ENCODE measurements at regions not wholly inside any gene's neighbourhood (a gene's known extent, or its start where the extent isn't known, plus 50 kb on each side); places are given as distances from the start of the nearest gene placed in this dataset.
A peak's percentile ranks its signal among the peaks of the same experiment; 100 is the strongest.

GRCh38 chr5:60487476-60487875, 212.5 kb downstream of the DEPDC1B start (continued):
- TF ChIP-seq, protein P1, sequence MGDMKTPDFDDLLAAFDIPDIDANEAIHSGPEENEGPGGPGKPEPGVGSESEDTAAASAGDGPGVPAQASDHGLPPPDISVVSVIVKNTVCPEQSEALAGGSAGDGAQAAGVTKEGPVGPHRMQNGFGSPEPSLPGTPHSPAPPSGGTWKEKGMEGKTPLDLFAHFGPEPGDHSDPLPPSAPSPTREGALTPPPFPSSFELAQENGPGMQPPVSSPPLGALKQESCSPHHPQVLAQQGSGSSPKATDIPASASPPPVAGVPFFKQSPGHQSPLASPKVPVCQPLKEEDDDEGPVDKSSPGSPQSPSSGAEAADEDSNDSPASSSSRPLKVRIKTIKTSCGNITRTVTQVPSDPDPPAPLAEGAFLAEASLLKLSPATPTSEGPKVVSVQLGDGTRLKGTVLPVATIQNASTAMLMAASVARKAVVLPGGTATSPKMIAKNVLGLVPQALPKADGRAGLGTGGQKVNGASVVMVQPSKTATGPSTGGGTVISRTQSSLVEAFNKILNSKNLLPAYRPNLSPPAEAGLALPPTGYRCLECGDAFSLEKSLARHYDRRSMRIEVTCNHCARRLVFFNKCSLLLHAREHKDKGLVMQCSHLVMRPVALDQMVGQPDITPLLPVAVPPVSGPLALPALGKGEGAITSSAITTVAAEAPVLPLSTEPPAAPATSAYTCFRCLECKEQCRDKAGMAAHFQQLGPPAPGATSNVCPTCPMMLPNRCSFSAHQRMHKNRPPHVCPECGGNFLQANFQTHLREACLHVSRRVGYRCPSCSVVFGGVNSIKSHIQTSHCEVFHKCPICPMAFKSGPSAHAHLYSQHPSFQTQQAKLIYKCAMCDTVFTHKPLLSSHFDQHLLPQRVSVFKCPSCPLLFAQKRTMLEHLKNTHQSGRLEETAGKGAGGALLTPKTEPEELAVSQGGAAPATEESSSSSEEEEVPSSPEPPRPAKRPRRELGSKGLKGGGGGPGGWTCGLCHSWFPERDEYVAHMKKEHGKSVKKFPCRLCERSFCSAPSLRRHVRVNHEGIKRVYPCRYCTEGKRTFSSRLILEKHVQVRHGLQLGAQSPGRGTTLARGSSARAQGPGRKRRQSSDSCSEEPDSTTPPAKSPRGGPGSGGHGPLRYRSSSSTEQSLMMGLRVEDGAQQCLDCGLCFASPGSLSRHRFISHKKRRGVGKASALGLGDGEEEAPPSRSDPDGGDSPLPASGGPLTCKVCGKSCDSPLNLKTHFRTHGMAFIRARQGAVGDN (CRISPR knock-in tag; IDR thresholded peaks at IDR 0.05): no peak
- TF ChIP-seq, protein P2, sequence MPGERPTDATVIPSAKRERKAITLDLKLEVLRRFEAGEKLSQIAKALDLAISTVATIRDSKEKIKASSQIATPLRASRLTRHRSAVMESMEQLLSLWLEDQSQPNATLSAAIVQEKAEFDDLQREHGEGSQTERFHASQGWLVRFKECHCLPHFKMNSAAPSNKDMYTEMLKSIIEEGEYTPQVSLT (CRISPR knock-in tag; IDR thresholded peaks at IDR 0.05; ENCODE audit: borderline replicate concordance, low read depth): no peak
- TF ChIP-seq ZMYM3 (CRISPR knock-in tag; IDR thresholded peaks at IDR 0.05): peak; percentile 42; the same call in 1 of the 2 replicates
- TF ChIP-seq ZNF3 (CRISPR knock-in tag; IDR thresholded peaks at IDR 0.05): no peak
- TF ChIP-seq GFI1 (CRISPR knock-in tag; IDR thresholded peaks at IDR 0.05; ENCODE audit: borderline replicate concordance): peak; percentile 67; the same call in 1 of the 2 replicates
- peak; percentile 87 for TF ChIP-seq ZNF292 (CRISPR knock-in tag; IDR thresholded peaks at IDR 0.05; ENCODE audit: borderline replicate concordance, low read depth)
- TF ChIP-seq, protein P3, sequence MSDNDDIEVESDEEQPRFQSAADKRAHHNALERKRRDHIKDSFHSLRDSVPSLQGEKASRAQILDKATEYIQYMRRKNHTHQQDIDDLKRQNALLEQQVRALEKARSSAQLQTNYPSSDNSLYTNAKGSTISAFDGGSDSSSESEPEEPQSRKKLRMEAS (IDR thresholded peaks at IDR 0.05): 0 out of 2 replicates have a peak, but pooled peaks have one; percentile 27
- TF ChIP-seq, protein P4, sequence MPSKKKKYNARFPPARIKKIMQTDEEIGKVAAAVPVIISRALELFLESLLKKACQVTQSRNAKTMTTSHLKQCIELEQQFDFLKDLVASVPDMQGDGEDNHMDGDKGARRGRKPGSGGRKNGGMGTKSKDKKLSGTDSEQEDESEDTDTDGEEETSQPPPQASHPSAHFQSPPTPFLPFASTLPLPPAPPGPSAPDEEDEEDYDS (CRISPR knock-in tag; IDR thresholded peaks at IDR 0.05): peak; percentile 76
- TF ChIP-seq PHF5A (CRISPR knock-in tag; IDR thresholded peaks at IDR 0.05; ENCODE audit: low read depth, unreplicated experiment): peak; percentile 75
- peak; percentile 86; the same call in 1 of the 2 replicates for TF ChIP-seq RXRA (CRISPR knock-in tag; IDR thresholded peaks at IDR 0.05)
- peak; percentile 79 for TF ChIP-seq MED1 (CRISPR knock-in tag; IDR thresholded peaks at IDR 0.05)
- no peak for TF ChIP-seq TAF1 (CRISPR knock-in tag; IDR thresholded peaks at IDR 0.05)
- TF ChIP-seq, protein P5, sequence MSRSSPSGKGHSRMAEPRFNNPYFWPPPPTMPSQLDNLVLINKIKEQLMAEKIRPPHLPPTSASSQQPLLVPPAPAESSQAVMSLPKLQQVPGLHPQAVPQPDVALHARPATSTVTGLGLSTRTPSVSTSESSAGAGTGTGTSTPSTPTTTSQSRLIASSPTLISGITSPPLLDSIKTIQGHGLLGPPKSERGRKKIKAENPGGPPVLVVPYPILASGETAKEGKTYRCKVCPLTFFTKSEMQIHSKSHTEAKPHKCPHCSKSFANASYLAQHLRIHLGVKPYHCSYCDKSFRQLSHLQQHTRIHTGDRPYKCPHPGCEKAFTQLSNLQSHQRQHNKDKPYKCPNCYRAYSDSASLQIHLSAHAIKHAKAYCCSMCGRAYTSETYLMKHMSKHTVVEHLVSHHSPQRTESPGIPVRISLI (CRISPR knock-in tag; IDR thresholded peaks at IDR 0.05; ENCODE audit: borderline replicate concordance): no peak
- TF ChIP-seq SOX5 (CRISPR knock-in tag; IDR thresholded peaks at IDR 0.05; ENCODE audit: borderline replicate concordance): peak; percentile 54; the same call in 1 of the 2 replicates
- TF ChIP-seq HMGXB4 (CRISPR knock-in tag; IDR thresholded peaks at IDR 0.05; ENCODE audit: borderline replicate concordance in 1 of 2, low read depth in 1 of 2): 0 out of 4 replicates have a peak, but pooled peaks of 1 of the 2 experiments have one; percentile 6
- TF ChIP-seq HNF4G (IDR thresholded peaks at IDR 0.05; ENCODE audit: borderline replicate concordance, low read depth, low read length): peak; percentile 40; the same call in 1 of the 2 replicates
- no peak for TF ChIP-seq HNF4G (CRISPR knock-in tag; IDR thresholded peaks at IDR 0.05; ENCODE audit: borderline replicate concordance, low read depth)
- no peak for TF ChIP-seq ZMYM2 (CRISPR knock-in tag; IDR thresholded peaks at IDR 0.05)
- no peak for TF ChIP-seq ATF1 (CRISPR knock-in tag; IDR thresholded peaks at IDR 0.05)
- TF ChIP-seq ATAD3A (CRISPR knock-in tag; IDR thresholded peaks at IDR 0.05): no peak
- TF ChIP-seq FOXA3 (CRISPR knock-in tag; IDR thresholded peaks at IDR 0.05): peak; percentile 62; the same call in 1 of the 2 replicates
